ENCODE measurements at regions not wholly inside any gene's neighbourhood (a gene's known extent, or its start where the extent isn't known, plus 50 kb on each side); places are given as distances from the start of the nearest gene placed in this dataset.
"Not testable (repeated sequence)": the region's sequence is repeated elsewhere in the genome, so short reads cannot be mapped to it uniquely, and the experiment has no call there.

DNA sequence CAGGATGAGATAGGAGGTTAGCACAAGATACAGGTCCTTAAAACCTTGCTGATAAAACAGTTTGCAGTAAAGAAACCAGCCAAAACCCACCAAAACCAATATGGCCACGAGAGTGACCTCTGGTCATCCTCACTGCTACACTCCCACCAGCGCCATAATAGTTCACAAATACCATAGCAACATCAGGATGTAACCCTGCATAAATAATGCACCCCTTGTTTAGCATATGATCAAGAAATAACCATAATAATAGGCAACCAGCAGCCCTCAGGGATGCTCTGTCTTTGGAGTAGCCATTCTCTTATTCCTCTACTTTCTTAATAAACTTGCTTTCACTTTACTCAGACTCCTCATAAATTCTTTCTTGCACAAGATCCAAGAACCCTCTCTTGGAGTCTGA is 86.9 kb upstream of the PRSS3 start:
- H3K4me3 ChIP-seq (replicated peaks; ENCODE audit: low read depth, low read length), result no peak overlapping the region
- no peak for DNase-seq (ENCODE audit: extremely low read depth, low read depth)
- TF ChIP-seq, protein P1, sequence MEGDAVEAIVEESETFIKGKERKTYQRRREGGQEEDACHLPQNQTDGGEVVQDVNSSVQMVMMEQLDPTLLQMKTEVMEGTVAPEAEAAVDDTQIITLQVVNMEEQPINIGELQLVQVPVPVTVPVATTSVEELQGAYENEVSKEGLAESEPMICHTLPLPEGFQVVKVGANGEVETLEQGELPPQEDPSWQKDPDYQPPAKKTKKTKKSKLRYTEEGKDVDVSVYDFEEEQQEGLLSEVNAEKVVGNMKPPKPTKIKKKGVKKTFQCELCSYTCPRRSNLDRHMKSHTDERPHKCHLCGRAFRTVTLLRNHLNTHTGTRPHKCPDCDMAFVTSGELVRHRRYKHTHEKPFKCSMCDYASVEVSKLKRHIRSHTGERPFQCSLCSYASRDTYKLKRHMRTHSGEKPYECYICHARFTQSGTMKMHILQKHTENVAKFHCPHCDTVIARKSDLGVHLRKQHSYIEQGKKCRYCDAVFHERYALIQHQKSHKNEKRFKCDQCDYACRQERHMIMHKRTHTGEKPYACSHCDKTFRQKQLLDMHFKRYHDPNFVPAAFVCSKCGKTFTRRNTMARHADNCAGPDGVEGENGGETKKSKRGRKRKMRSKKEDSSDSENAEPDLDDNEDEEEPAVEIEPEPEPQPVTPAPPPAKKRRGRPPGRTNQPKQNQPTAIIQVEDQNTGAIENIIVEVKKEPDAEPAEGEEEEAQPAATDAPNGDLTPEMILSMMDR (IDR thresholded peaks at IDR 0.05; ENCODE audit: low read depth, low read length, missing control alignments), result no peak

DNA sequence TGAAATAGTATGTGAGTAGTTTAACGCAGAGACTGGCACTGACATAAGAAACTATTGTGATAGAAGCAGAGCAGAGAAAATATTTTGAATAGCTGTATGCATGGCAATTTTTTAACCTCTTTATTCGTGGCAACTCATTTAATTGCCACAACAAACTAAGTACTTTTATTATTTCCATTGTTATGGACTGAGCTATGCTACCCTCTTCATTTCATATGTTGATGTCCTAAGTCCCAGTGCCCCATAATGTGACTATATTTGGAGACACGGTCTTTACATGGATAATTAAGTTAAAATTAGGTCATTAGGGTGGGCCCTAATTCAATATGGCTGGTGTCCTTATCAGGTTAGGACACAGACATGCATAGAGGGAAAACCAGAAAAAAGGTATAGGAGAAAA is 86.1 kb upstream of the PRSS3 start:
- no peak overlapping the region for H3K4me3 ChIP-seq (replicated peaks; ENCODE audit: low read depth, low read length)
- TF ChIP-seq, protein P1 (IDR thresholded peaks at IDR 0.05; ENCODE audit: low read depth, low read length, missing control alignments), result no peak
- no peak for DNase-seq (ENCODE audit: extremely low read depth, low read depth)

DNA sequence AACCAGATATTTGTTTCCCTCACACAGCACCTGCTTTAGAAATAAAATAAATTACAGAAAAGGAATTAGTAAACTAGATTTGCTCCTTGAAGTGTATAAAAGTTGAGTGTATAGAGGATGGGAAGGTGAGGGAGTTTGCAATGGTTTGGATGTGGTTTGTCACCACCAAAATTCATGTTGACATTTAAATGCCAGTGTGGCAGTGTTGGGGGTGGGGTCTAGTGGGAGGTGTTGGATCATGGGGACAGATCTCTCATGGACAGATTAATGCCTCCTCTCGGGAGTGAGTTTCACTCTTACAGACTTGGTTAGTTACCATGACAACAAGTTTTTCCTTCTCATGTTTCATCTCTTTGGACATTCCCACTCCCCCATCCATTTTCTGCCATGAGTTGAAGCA is 83.9 kb upstream of the PRSS3 start:
- H3K4me3 ChIP-seq (replicated peaks; ENCODE audit: low read depth, low read length); DNase-seq (ENCODE audit: extremely low read depth, low read depth): not testable (repeated sequence)

DNA sequence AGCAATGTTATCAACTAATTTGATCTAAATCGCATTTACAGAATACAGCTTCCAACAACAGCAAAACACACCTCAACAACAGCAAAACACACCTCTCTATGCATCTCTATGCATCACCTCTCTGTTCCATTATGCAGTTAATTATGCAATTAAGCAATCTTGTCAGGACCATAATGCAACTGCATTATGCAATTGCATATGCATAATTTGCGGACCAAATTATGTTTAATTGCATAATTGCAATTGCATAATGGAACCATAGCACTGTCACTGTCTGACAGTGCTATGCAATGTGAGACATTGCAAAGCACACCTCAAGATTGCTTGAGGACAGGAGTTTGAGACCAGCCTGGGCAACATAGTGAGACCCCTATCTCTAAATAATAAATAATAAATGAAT is 80.4 kb upstream of the PRSS3 start:
- TF ChIP-seq, protein P1 (IDR thresholded peaks at IDR 0.05; ENCODE audit: low read depth, low read length, missing control alignments), result no peak
- DNase-seq (ENCODE audit: extremely low read depth, low read depth), result no peak
- no peak overlapping the region for H3K4me3 ChIP-seq (replicated peaks; ENCODE audit: low read depth, low read length)

DNA sequence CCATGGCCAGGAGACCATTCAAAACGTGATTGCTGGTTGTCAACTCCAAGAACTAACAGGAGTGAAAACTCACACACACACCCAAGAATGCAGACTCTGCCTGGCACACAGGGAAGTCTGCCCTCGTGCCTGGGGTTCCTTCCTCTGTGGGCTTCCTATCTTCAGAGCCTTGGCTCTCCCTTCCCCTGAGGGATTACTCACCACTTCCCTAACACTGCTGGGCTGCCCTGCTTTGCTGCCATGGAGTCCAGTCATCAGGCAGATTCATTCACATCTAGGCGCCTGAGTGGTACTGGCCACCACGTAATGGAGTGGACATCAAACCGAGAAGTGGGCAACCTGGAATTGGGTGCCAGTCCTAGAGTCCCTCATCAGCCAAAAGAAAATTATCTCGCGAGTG is 76.4 kb upstream of the PRSS3 start:
- no peak for DNase-seq (ENCODE audit: extremely low read depth, low read depth)
- H3K4me3 ChIP-seq (replicated peaks; ENCODE audit: low read depth, low read length), result no peak overlapping the region
- TF ChIP-seq, protein P1 (IDR thresholded peaks at IDR 0.05; ENCODE audit: low read depth, low read length, missing control alignments), result no peak

DNA sequence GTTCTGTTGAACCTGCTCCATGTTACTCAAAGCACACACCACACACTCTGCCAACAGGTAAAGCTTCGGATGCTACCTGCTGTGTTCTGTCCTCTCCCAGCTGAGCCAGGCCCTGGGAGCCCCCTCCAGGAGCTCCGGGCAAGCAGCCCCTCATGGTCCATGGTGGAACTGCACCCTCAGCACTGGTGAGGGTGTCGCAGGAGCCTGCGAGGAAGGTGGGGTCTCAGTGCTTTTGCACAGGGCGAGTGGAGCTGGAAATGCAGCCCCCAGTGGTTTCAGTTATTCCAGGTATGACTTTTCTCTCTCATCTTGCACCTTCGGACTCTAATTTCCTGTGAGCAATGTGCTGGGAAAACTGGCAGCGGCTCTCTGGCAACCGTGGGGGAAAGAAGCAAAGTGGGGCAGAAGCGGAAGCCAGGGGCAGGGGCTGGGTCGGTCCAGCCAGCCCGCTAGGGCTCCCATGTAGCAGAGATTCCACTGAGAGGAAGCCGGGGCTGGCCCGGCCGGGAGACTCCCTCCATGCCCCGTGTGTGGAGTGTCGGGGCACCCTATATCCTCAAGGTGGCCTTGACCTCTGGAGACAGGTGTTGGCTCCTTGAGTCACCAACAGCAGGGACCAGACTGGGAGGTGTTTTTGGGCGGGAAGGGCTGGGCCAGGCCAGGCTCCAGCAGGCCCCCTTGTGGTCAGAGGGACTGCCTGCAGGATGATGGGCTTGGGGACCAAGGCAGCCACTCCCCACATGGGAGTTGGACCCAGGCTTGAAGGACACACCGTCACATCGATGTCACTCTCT is 75.6 kb upstream of the PRSS3 start:
- TF ChIP-seq, protein P1 (IDR thresholded peaks at IDR 0.05; ENCODE audit: low read depth, low read length, missing control alignments), result peak; percentile 59
- H3K4me3 ChIP-seq (replicated peaks; ENCODE audit: low read depth, low read length), result no peak overlapping the region
- no peak for DNase-seq (ENCODE audit: extremely low read depth, low read depth)

DNA sequence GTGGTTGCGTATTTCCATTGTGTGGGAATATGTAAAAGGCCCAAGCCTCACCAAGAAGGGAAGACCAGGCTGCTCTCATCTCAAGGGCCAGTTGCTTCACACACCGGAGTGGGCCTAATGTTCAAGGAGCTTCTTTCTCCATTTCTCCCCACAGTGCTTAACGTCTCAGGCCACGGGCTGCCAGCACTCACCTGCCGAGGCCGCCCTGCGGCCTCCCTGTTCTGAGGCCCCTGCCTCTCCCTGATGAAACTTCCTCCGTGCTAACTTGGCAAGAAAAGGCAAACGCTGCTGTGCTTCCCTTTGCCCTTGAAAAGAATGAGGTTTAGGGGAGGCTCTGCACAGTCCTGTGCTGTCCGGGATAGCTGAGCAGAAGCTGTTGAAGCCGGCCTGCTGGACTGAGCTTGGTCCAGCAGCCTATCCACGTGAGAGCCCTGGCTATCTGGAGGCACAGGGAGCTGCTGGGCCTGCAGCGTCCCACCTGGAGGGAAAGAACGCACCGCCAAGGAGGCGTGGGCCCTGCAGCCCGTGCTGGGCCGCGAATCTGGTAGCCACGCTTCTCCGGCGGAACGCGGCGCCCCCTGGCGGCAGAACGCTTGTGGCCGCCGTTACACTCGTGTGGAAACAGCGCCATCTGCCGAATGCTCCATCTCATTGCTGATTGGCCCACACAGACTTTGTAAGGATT is 73.5 kb upstream of the PRSS3 start:
- H3K4me3 ChIP-seq (replicated peaks; ENCODE audit: low read depth, low read length), result no peak overlapping the region
- DNase-seq (ENCODE audit: extremely low read depth, low read depth), result peak; percentile 65
- TF ChIP-seq, protein P1 (IDR thresholded peaks at IDR 0.05; ENCODE audit: low read depth, low read length, missing control alignments), result peak; percentile 98
